HG03066 (cell line): ENCODE measurements at regions not wholly inside any gene's neighbourhood (a gene's known extent, or its start where the extent isn't known, plus 50 kb on each side); places are given as distances from the start of the nearest gene placed in this dataset.

Experiments
- ATAC-seq: cut with Tn5 transposase; IDR thresholded peaks from one replicate; pipeline ENCODE4 v1.9.1; 2021; ENCODE audit warnings: low read depth; ENCODE audit not compliant: unreplicated experiment

DNA sequence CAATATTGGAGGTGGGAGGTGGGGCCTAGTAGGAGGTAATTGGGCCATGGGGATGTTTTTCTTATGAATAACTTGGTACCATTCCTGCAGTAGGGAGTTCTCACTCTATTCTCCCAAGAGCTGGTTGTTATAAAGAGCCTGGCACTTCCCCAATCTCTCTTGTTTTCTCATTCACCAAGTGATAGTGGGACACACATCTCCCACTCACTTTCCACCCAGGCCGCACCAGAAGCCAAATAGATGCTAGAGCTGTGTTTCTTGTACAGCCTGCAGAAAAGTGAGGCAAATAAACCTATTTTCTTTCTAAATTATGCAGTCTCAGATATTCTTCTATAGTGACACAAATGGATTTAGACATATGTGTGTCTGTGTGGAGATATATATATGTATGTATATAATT is 117.6 kb downstream of the ANKRD50 start:
- ATAC-seq = no peak

DNA sequence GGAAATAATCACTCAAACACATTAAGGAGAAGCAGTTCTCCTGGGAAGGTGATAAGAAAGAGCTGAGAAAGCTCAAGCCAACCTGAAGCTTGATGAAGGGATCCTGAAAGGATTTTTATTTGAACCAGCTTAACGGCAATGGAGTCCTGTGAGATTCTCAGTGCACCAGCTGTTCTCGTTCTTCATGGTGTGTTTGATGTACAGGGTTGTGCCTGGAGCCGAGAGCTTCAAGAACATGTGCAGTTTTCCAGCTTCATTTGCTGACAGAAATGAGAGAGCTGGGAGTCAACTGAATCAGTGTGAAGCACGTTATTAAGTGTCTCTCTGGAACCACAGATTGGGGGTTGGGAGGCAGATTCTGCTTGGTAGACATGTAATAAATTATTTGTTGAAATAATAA is 115.7 kb downstream of the ANKRD50 start:
- ATAC-seq = no peak

DNA sequence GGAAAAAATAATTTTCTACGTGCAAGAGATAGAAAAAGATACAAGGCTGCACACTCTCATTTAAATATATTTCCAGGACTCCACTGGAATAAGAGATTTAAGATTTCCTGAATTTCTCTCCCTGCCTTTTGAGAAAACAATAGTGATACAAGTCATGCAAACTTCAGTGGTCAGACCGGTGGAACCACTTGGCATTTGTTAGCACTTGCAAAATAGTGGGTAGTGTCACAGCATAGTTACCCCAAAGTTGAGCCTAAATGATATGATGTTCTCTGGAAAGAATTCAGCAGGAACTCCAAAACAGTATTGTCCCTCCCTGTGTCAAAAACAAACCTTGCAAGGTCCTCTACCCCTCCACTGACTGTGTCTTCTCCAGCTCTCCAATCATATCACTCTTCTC is 102.3 kb downstream of the ANKRD50 start:
- ATAC-seq = no peak
